Cardiac fibroblast (primary cell): ENCODE measurements at regions not wholly inside any gene's neighbourhood (a gene's known extent, or its start where the extent isn't known, plus 50 kb on each side); places are given as distances from the start of the nearest gene placed in this dataset.
"Not testable (repeated sequence)": the region's sequence is repeated elsewhere in the genome, so short reads cannot be mapped to it uniquely, and the experiment has no call there.

ENCODE experiments used
- DNase-seq, 2 donors: peaks; one replicate each; pipeline versions ENCODE4 v3.0.0 to v3.0.0-alpha.2; 2010; ENCODE audit warnings: low read depth in 2 of 2
- H3K4me3 ChIP-seq, 2 donors: replicated peaks in 1 of 2; 1 replicate in 1 of 2; 2 replicates in 1 of 2; pipeline ENCODE4 v1.5.1; 2011; ENCODE audit warnings: low read depth in 2 of 2, low read length in 2 of 2, mild to moderate bottlenecking in 2 of 2, moderate library complexity in 1 of 2
- CTCF ChIP-seq: IDR thresholded peaks from one replicate; pipeline ENCODE4 v1.5.1; 2011; ENCODE audit warnings: low read depth, mild to moderate bottlenecking, low read length, inconsistent platforms

- DNase-seq: no peak
- TF ChIP-seq CTCF: no peak
- no peak overlapping the region for H3K4me3 ChIP-seq
Measured at GRCh38 chr6:140535511-140535910, 1161.1 kb upstream of the CITED2 start.

DNA sequence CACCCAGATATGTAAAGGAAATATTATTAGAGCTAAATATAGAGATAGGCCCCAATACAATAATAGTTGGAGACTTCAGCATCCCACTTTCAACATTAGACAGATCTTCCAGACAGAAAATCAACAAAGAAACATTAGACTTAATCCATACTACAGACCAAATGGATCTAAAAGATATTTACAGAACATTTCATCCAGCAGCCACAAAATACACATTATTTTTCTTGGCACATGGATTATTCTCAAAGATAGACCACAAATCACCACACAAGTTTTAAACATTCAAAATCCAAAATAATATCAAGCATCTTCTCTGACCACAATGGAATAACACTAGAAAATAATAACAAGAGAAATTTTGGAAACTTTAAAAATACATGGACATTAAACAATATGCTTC is 1159.1 kb upstream of the CITED2 start:
- DNase-seq: no peak
- TF ChIP-seq CTCF: no peak
- H3K4me3 ChIP-seq: no peak overlapping the region

DNA sequence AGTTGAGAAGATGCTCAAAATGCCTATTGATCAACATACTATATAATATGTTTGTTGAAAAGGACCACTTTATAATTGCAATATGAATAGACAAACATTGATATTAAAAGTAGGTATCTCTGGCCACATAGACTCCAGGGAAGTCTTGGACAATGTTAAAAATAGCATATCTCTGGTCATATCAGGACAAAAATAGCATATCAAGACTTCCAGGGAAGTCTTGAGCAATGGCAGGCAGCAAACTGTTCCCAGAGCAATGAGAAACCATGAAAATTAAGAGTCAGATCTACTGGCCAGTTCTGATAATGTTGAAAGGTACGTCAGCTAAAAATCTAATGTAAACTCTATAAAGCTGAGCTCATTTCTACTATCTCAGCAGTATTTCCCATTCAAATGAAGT is 1130.3 kb upstream of the CITED2 start:
- no peak for DNase-seq
- no peak overlapping the region for H3K4me3 ChIP-seq
- TF ChIP-seq CTCF: no peak

DNA sequence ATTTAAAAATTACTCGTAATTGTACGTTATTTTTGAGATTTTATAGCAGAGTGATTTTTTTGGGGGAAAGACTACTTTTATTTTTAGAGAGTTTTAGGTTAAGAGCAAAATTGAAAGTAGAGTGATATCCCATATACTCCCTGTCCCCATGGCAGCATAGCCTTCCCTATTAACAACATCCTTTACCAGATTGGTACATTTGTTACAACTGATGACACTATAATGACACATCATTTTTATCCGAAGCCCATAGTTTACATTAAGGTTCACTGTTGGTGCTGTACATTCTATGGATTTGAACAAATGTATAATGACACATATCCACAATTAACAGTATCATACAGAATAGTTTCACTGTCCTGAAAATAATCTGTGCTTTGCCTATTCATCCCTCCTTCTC is 1126.4 kb upstream of the CITED2 start:
- no peak overlapping the region for H3K4me3 ChIP-seq
- no peak for TF ChIP-seq CTCF
- DNase-seq: no peak

DNA sequence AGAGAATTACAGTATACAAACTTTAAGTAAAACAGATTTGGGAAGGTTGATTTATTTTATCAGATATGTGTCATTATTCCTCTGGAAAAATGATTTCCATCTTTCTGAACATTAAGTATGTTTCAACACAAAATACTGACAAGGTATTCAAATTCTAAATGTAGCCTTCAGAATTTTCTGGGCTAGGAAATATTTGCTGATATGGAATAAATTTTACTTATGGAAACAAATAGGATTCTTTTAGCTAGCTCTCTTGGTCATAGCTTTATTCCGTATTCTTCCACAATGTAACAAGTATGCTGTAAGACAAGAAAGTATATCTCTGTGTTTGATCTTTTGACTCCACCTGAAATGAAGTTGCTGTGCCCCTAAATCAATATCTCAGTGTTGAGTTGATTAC is 1125.2 kb upstream of the CITED2 start:
- TF ChIP-seq CTCF: no peak
- DNase-seq: no peak
- no peak overlapping the region for H3K4me3 ChIP-seq

DNA sequence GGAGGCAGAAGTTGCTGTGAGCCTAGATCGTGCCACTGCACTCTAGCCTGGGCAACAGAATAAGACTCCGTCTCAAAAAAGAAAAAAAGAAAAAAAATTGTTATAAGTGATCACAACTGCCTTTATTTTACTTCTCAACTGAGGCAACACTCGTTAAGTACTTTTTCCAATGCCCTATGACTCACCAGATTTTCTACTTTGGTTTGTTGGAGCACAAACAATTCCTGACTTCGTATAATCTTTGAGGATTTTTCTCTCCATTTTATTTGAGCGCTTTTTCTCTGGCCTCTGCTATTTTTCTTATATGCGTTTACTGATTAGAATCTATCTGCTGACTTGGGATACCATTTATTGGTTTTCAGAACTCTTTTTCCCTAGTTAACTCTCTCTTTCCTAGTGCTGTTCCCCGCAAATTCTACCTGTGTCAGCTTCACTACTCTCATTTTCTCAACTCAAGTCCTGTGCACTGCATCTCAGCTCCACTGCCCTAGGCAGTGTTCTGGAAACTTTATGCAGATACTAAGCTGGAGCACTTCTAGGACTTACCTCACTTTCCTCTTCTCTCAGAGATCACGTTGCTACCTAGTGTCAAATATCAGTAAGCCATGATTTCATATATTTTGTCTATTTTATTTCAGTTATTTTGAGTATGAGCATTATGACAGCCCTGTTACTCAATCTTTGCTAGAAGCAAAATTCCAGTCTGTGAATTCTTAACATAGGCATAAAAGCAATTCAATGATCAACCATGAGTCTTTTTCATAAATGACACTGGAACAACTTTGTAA is 1120.1 kb upstream of the CITED2 start:
- H3K4me3 ChIP-seq: no peak overlapping the region
- no peak for TF ChIP-seq CTCF
- no peak for DNase-seq

- DNase-seq, H3K4me3 ChIP-seq: not testable (repeated sequence)
Measured at GRCh38 chr6:140493470-140493869, 1119.0 kb upstream of the CITED2 start.
